T47D (cell line): ENCODE measurements at regions not wholly inside any gene's neighbourhood (a gene's known extent, or its start where the extent isn't known, plus 50 kb on each side); places are given as distances from the start of the nearest gene placed in this dataset.
"Not testable (repeated sequence)": the region's sequence is repeated elsewhere in the genome, so short reads cannot be mapped to it uniquely, and the experiment has no call there.

ENCODE experiments used
- DNase-seq, 2 experiments: peaks; one replicate each; pipeline versions ENCODE4 v3.0.0 to v3.0.0-alpha.2; 2011 to 2012; ENCODE audit warnings: low read depth in 1 of 2, low spot score in 1 of 2
- JUND ChIP-seq: IDR thresholded peaks from 2 replicates; pipeline ENCODE4 v1.6.1; 2012; ENCODE audit warnings: low read depth
- in situ Hi-C: cut with HindIII; loops from 2 replicates; pipeline ENCODE4 v1.10.0; 2016; ENCODE audit warnings: low sequenced_read_pairs, low pct_unique_long_range_greater_than_20kb

- in situ Hi-C loops, result no loop called here
- no peak for DNase-seq
- TF ChIP-seq JUND, result no peak
These were observed 160.4 kb upstream of the PHYHIPL start for GRCh38 chr10:59016043-59016442.

GRCh38 chr10:59018977-59019376, 157.5 kb upstream of the PHYHIPL start:
- in situ Hi-C loops, result no loop called here
- TF ChIP-seq JUND, result no peak
- no peak for DNase-seq

GRCh38 chr10:59019603-59020002, 156.8 kb upstream of the PHYHIPL start:
- no peak for DNase-seq
- TF ChIP-seq JUND, result no peak
- in situ Hi-C loops, result no loop called here

- DNase-seq, result no peak
- no peak for TF ChIP-seq JUND
- in situ Hi-C loops, result no loop called here
These were observed 155.9 kb upstream of the PHYHIPL start for GRCh38 chr10:59020502-59020901.

GRCh38 chr10:59025981-59026765, 150.3 kb upstream of the PHYHIPL start:
- no peak for TF ChIP-seq JUND
- in situ Hi-C loops, result no loop called here
- peak in 1 of 2 experiments; percentile 9 for DNase-seq

- TF ChIP-seq JUND, result no peak
- no peak for DNase-seq
- in situ Hi-C loops, result no loop called here
These were observed 148.3 kb upstream of the PHYHIPL start for GRCh38 chr10:59027975-59028655.

GRCh38 chr10:59033622-59034021, 142.8 kb upstream of the PHYHIPL start:
- in situ Hi-C loops, result no loop called here
- peak in 1 of 2 experiments; percentile 16 for DNase-seq

GRCh38 chr10:59036311-59037017, 140.0 kb upstream of the PHYHIPL start:
- DNase-seq, result no peak
- in situ Hi-C loops, result no loop called here
- TF ChIP-seq JUND, result no peak

More at GRCh38 chr10:59033622-59034021, 142.8 kb upstream of the PHYHIPL start:
- TF ChIP-seq JUND, result no peak

GRCh38 chr10:59037018-59037389, 139.4 kb upstream of the PHYHIPL start:
- DNase-seq, result no peak
- TF ChIP-seq JUND, result no peak
- in situ Hi-C loops, result no loop called here

GRCh38 chr10:59037506-59037905, 138.9 kb upstream of the PHYHIPL start:
- DNase-seq, result no peak
- in situ Hi-C loops, result no loop called here
- TF ChIP-seq JUND, result no peak

- in situ Hi-C loops, result not testable (repeated sequence)
- DNase-seq, result peak in 1 of 2 experiments; percentile 39
These were observed 133.1 kb upstream of the PHYHIPL start for GRCh38 chr10:59043358-59043757.

- no peak for DNase-seq
These were observed 129.3 kb upstream of the PHYHIPL start for GRCh38 chr10:59047180-59047579.

More at GRCh38 chr10:59047180-59047579, 129.3 kb upstream of the PHYHIPL start:
- in situ Hi-C loops, result no loop called here
- no peak for TF ChIP-seq JUND
